GM19468 (cell line): ENCODE measurements at regions not wholly inside any gene's neighbourhood (a gene's known extent, or its start where the extent isn't known, plus 50 kb on each side); places are given as distances from the start of the nearest gene placed in this dataset.
A peak's percentile ranks its signal among the peaks of the same experiment; 100 is the strongest.

Experiments
- ATAC-seq: cut with Tn5 transposase; IDR thresholded peaks from one replicate; pipeline ENCODE4 v1.9.1; 2021; ENCODE audit warnings: mild to moderate bottlenecking, moderate library complexity, moderate number of reproducible peaks; ENCODE audit not compliant: unreplicated experiment; ENCODE audit errors: extremely low read depth

- ATAC-seq: peak; percentile 58
Observed at GRCh38 chr10:75294866-75295701, 59.3 kb upstream of the COMTD1 start.

- no peak for ATAC-seq
Observed at GRCh38 chr10:75294518-75294865, 58.7 kb upstream of the COMTD1 start.

GRCh38 chr10:75294031-75294437 is 58.3 kb upstream of the COMTD1 start:
- no peak for ATAC-seq

- ATAC-seq: no peak
Observed at GRCh38 chr10:75293446-75293820, 57.7 kb upstream of the COMTD1 start.

GRCh38 chr10:75292794-75293445 is 57.2 kb upstream of the COMTD1 start:
- ATAC-seq: no peak

- ATAC-seq: no peak
Observed at GRCh38 chr10:75291805-75292204, 56.0 kb upstream of the COMTD1 start.

- ATAC-seq: no peak
Observed at GRCh38 chr10:75288140-75288711, 52.5 kb upstream of the COMTD1 start.

GRCh38 chr10:75287697-75288096 is 51.9 kb upstream of the COMTD1 start:
- no peak for ATAC-seq

- ATAC-seq: no peak
Observed at GRCh38 chr10:75286901-75287300, 51.1 kb upstream of the COMTD1 start.
